ENCODE measurements at regions not wholly inside any gene's neighbourhood (a gene's known extent, or its start where the extent isn't known, plus 50 kb on each side); places are given as distances from the start of the nearest gene placed in this dataset.

GRCh38 chr17:34710226-34710625, 130.8 kb downstream of the TMEM132E start:
- no peak overlapping the region for H3K27ac ChIP-seq
- no peak for DNase-seq
- TF ChIP-seq CTCF (IDR thresholded peaks at IDR 0.05) (no peak), POLR2A (IDR thresholded peaks at IDR 0.05) (no peak)
- H3K36me3 ChIP-seq: no peaks in the 10 kb centered on the region
- no peaks in the 10 kb centered on the region for H3K9me3 ChIP-seq
- H3K27me3 ChIP-seq: no peaks in the 10 kb centered on the region
- no peak overlapping the region for H3K4me3 ChIP-seq
- no peaks in the 10 kb centered on the region for H3K4me1 ChIP-seq

GRCh38 chr17:34709158-34709754, 129.9 kb downstream of the TMEM132E start:
- H3K4me1 ChIP-seq: no peaks in the 10 kb centered on the region
- H3K27ac ChIP-seq: no peak overlapping the region
- H3K9me3 ChIP-seq: no peaks in the 10 kb centered on the region
- TF ChIP-seq CTCF (IDR thresholded peaks at IDR 0.05): no peak
- TF ChIP-seq POLR2A (IDR thresholded peaks at IDR 0.05): no peak
- DNase-seq: no peak
- H3K4me3 ChIP-seq: no peak overlapping the region
- no peaks in the 10 kb centered on the region for H3K27me3 ChIP-seq
- no peaks in the 10 kb centered on the region for H3K36me3 ChIP-seq

GRCh38 chr17:34706029-34706428, 126.6 kb downstream of the TMEM132E start:
- Histone ChIP-seq H3K27me3 (no peaks in the 10 kb centered on the region), H3K4me3 (no peak overlapping the region), H3K4me1 (no peaks in the 10 kb centered on the region), H3K9me3 (no peaks in the 10 kb centered on the region), H3K27ac (no peak overlapping the region), H3K36me3 (no peaks in the 10 kb centered on the region)
- DNase-seq: no peak
- TF ChIP-seq CTCF (IDR thresholded peaks at IDR 0.05) (no peak), POLR2A (IDR thresholded peaks at IDR 0.05) (no peak)

- Histone ChIP-seq H3K27ac (no peak overlapping the region), H3K27me3 (no peaks in the 10 kb centered on the region), H3K9me3 (no peaks in the 10 kb centered on the region), H3K4me3 (no peak overlapping the region), H3K4me1 (no peaks in the 10 kb centered on the region), H3K36me3 (no peaks in the 10 kb centered on the region)
- TF ChIP-seq CTCF (IDR thresholded peaks at IDR 0.05): no peak
- no peak for TF ChIP-seq POLR2A (IDR thresholded peaks at IDR 0.05)
- no peak for DNase-seq
Measured at GRCh38 chr17:34703533-34703932, 124.2 kb downstream of the TMEM132E start.

- Histone ChIP-seq H3K4me3 (no peak overlapping the region), H3K9me3 (no peaks in the 10 kb centered on the region), H3K4me1 (no peaks in the 10 kb centered on the region), H3K27ac (no peak overlapping the region), H3K36me3 (no peaks in the 10 kb centered on the region), H3K27me3 (no peaks in the 10 kb centered on the region)
- DNase-seq: no peak
- TF ChIP-seq POLR2A (IDR thresholded peaks at IDR 0.05) (no peak), CTCF (IDR thresholded peaks at IDR 0.05) (no peak)
Measured at GRCh38 chr17:34699181-34699580, 119.8 kb downstream of the TMEM132E start.

GRCh38 chr17:34692920-34693319, 113.5 kb downstream of the TMEM132E start:
- no peaks in the 10 kb centered on the region for H3K9me3 ChIP-seq
- H3K36me3 ChIP-seq: no peaks in the 10 kb centered on the region
- no peak for DNase-seq
- H3K27me3 ChIP-seq: no peaks in the 10 kb centered on the region
- H3K4me1 ChIP-seq: no peaks in the 10 kb centered on the region
- no peak overlapping the region for H3K4me3 ChIP-seq
- H3K27ac ChIP-seq: no peak overlapping the region
- TF ChIP-seq POLR2A (IDR thresholded peaks at IDR 0.05) (no peak), CTCF (IDR thresholded peaks at IDR 0.05) (no peak)
